A673 (cell line): ENCODE measurements at regions not wholly inside any gene's neighbourhood (a gene's known extent, or its start where the extent isn't known, plus 50 kb on each side); places are given as distances from the start of the nearest gene placed in this dataset.

Experiments used
- EZH2 ChIP-seq: fragments of 200-600 bp; sonication (generic); IDR thresholded peaks from 2 replicates; pipeline ENCODE4 v1.6.1; 2017; ENCODE audit warnings: borderline replicate concordance, low read depth, mild to moderate bottlenecking, mixed read lengths, antibody characterized with exemption, low read length; ENCODE audit not compliant: poor library complexity, severe bottlenecking
- TF ChIP-seq, protein P1 (sequence below): fragments of 300-800, 200-600 bp; sonication (generic); conservative IDR thresholded peaks from 2 replicates; pipeline ENCODE4 v1.5.1; 2017; ENCODE audit warnings: low read depth, mild to moderate bottlenecking, antibody characterized with exemption, low read length, moderate library complexity, mixed read lengths

DNA sequence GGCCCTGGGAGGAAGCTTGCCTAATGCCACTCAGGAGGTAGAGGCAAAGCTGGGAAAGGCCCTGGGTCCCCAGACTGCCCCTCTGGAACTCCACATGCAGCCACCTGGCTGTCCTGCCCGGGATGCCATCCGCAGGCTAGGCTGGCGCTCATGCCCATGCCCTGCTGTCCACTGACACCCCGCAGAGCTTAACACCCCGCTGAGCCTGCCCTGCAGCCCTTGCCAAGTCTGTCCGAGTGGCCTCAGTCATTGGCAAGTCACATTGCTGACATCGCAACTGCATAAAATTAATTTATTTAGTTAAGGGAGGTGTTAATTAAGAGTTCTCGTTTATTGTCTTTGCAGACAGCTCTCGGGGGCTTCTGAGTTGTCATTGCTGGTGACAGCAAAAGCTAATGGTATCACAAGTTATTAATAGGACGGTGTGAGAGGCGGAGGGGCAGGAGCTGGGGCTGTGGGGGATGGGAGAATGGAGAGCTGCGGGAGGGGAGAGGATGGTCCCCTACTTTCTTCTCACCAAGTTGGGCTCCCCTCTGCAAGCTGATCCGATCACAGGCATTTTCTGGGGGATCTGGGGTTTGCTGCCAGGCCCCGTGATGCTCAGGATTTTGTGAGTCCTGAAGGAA, 55.6 kb upstream of the PCBD1 start:
- TF ChIP-seq, protein P1, sequence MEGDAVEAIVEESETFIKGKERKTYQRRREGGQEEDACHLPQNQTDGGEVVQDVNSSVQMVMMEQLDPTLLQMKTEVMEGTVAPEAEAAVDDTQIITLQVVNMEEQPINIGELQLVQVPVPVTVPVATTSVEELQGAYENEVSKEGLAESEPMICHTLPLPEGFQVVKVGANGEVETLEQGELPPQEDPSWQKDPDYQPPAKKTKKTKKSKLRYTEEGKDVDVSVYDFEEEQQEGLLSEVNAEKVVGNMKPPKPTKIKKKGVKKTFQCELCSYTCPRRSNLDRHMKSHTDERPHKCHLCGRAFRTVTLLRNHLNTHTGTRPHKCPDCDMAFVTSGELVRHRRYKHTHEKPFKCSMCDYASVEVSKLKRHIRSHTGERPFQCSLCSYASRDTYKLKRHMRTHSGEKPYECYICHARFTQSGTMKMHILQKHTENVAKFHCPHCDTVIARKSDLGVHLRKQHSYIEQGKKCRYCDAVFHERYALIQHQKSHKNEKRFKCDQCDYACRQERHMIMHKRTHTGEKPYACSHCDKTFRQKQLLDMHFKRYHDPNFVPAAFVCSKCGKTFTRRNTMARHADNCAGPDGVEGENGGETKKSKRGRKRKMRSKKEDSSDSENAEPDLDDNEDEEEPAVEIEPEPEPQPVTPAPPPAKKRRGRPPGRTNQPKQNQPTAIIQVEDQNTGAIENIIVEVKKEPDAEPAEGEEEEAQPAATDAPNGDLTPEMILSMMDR, result no peak
- no peak for TF ChIP-seq EZH2
